GM23338 (cell line): ENCODE measurements at regions not wholly inside any gene's neighbourhood (a gene's known extent, or its start where the extent isn't known, plus 50 kb on each side); places are given as distances from the start of the nearest gene placed in this dataset.

ENCODE experiments used
- ATAC-seq: fragments of 200-7000 bp; cut with Tn5 transposase; 3 replicates; pipeline ENCODE4 v1.9.1; 2020
- DNase-seq: peaks from one replicate; pipeline ENCODE4 v3.0.0-alpha.2; 2015; ENCODE audit warnings: low spot score
- H2AFZ ChIP-seq: fragments of 200-600 bp; sonication (generic); 2 replicates; pipeline ENCODE4 v1.8.0; 2016; ENCODE audit warnings: antibody characterized with exemption, mild to moderate bottlenecking, moderate library complexity
- H3F3A ChIP-seq: fragments of 200-600 bp; sonication (generic); replicated peaks from 2 replicates; pipeline ENCODE4 v1.8.0; 2017; ENCODE audit warnings: antibody characterized with exemption, mixed run types, low read depth
- H3K27ac ChIP-seq: fragments of 200-600 bp; sonication (generic); 2 replicates; pipeline ENCODE4 v1.6.1; 2016; ENCODE audit warnings: low read depth
- H3K27me3 ChIP-seq: fragments of 200-600 bp; sonication (generic); 2 replicates; pipeline ENCODE4 v1.8.0; 2016; ENCODE audit warnings: mild to moderate bottlenecking, mixed run types, moderate library complexity; ENCODE audit not compliant: insufficient read depth
- H3K36me3 ChIP-seq: fragments of 200-600 bp; sonication (generic); 2 replicates; pipeline ENCODE4 v1.8.0; 2016; ENCODE audit warnings: mild to moderate bottlenecking; ENCODE audit not compliant: insufficient read depth
- H3K4me1 ChIP-seq: fragments of 200-600 bp; sonication (generic); 2 replicates; pipeline ENCODE4 v1.8.0; 2016; ENCODE audit warnings: mild to moderate bottlenecking, moderate library complexity; ENCODE audit not compliant: insufficient read depth
- H3K4me2 ChIP-seq: fragments of 200-600 bp; sonication (generic); 2 replicates; pipeline ENCODE4 v1.7.1; 2017; ENCODE audit warnings: mixed run types
- H3K4me3 ChIP-seq: fragments of 200-600 bp; sonication (generic); 2 replicates; pipeline ENCODE4 v1.6.1; 2016; ENCODE audit warnings: mixed run types
- H3K79me2 ChIP-seq: fragments of 200-600 bp; sonication (generic); replicated peaks from 2 replicates; pipeline ENCODE4 v1.8.0; 2017; ENCODE audit warnings: mild to moderate bottlenecking; ENCODE audit not compliant: insufficient read depth
- H3K9me2 ChIP-seq: fragments of 200-600 bp; sonication (generic); 2 replicates; pipeline ENCODE4 v1.8.0; 2017; ENCODE audit not compliant: insufficient read depth
- H4K20me1 ChIP-seq: fragments of 200-600 bp; sonication (generic); replicated peaks from 2 replicates; pipeline ENCODE4 v1.8.0; 2017; ENCODE audit warnings: mild to moderate bottlenecking; ENCODE audit not compliant: insufficient read depth
- H3K27ac Mint-ChIP-seq: 2 replicates; pipeline ENCODE4 v1.8.0; 2020; ENCODE audit warnings: inconsistent platforms, mild to moderate bottlenecking, moderate library complexity, mixed read lengths
- H3K27me3 Mint-ChIP-seq: 3 replicates; pipeline ENCODE4 v1.8.0; 2022; ENCODE audit warnings: low read depth, mild to moderate bottlenecking, moderate library complexity, mixed read lengths, inconsistent platforms; ENCODE audit not compliant: insufficient read depth, poor library complexity
- H3K36me3 Mint-ChIP-seq: 3 replicates; pipeline ENCODE4 v1.8.0; 2021; ENCODE audit warnings: low read depth, mild to moderate bottlenecking, inconsistent platforms, moderate library complexity, mixed read lengths
- H3K4me1 Mint-ChIP-seq: 3 replicates; pipeline ENCODE4 v1.8.0; 2020; ENCODE audit warnings: mild to moderate bottlenecking, inconsistent platforms, mixed read lengths
- H3K4me3 Mint-ChIP-seq: 3 replicates; pipeline ENCODE4 v1.8.0; 2021; ENCODE audit warnings: moderate library complexity, mild to moderate bottlenecking, inconsistent platforms, mixed read lengths
- H3K9me3 Mint-ChIP-seq: 3 replicates; pipeline ENCODE4 v1.8.0; 2020; ENCODE audit warnings: moderate library complexity, mild to moderate bottlenecking, inconsistent platforms, mixed read lengths
- CTCF ChIP-seq, 2 experiments: fragments of 200-600 bp in 1 of 2; sonication (generic) in 1 of 2; conservative IDR thresholded peaks; 2 replicates each; pipeline versions ENCODE4 v1.5.1 to v1.6.1; 2016 to 2017; ENCODE audit warnings: antibody characterized with exemption in 2 of 2, low read depth in 2 of 2, mild to moderate bottlenecking in 2 of 2, moderate library complexity in 1 of 2
- JUNB ChIP-seq: IDR thresholded peaks from one replicate; pipeline ENCODE4 v1.6.1; 2016; ENCODE audit warnings: antibody characterized with exemption; ENCODE audit not compliant: unreplicated experiment
- ZNF331 ChIP-seq: fragments of 250-450 bp; sonication (Bioruptor Pico); IDR thresholded peaks from 2 replicates; pipeline ENCODE4 v1.5.0; 2020; ENCODE audit warnings: low read depth, mild to moderate bottlenecking, moderate library complexity
- TF ChIP-seq, protein P1 (sequence below): fragments of 250-450 bp; sonication (Bioruptor Pico); IDR thresholded peaks from 2 replicates; pipeline ENCODE4 v1.5.0; 2020; ENCODE audit warnings: mild to moderate bottlenecking, moderate library complexity
- TF ChIP-seq, protein P2 (sequence below): IDR thresholded peaks from 2 replicates; pipeline ENCODE4 v1.6.1; 2016; ENCODE audit warnings: antibody characterized with exemption

DNA sequence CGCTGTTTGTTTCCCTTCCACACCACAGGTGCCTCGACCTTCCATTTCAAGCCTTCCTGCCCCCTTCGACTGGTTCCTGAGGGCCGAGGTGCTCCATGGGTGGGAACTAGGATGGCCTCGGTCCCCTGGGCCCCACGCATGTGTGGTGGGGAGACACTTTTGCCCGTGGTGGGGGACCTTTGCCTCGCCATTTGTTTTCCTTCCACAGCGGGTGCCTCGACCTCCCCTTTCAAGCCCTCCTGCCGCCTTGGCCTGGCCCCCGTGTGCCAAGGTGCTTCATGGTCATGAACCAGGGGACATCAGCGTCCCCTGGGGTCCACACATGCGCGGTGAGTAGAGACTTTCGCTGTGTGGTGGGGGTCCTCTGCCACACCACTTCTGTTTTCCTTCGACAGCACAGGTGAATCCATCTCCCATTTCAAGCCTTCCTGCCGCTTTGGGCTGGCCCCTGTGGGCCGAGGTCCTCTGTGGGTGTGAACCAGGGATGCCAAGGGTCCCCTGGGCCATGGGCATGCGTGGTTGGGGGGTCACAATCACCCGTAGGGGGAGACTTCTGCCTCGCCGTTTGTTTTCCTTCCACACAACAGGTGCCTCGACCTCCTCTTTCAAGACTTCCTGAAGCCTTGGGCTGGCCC, 364.4 kb downstream of the ALG10 start (continued):
- TF ChIP-seq, protein P1, sequence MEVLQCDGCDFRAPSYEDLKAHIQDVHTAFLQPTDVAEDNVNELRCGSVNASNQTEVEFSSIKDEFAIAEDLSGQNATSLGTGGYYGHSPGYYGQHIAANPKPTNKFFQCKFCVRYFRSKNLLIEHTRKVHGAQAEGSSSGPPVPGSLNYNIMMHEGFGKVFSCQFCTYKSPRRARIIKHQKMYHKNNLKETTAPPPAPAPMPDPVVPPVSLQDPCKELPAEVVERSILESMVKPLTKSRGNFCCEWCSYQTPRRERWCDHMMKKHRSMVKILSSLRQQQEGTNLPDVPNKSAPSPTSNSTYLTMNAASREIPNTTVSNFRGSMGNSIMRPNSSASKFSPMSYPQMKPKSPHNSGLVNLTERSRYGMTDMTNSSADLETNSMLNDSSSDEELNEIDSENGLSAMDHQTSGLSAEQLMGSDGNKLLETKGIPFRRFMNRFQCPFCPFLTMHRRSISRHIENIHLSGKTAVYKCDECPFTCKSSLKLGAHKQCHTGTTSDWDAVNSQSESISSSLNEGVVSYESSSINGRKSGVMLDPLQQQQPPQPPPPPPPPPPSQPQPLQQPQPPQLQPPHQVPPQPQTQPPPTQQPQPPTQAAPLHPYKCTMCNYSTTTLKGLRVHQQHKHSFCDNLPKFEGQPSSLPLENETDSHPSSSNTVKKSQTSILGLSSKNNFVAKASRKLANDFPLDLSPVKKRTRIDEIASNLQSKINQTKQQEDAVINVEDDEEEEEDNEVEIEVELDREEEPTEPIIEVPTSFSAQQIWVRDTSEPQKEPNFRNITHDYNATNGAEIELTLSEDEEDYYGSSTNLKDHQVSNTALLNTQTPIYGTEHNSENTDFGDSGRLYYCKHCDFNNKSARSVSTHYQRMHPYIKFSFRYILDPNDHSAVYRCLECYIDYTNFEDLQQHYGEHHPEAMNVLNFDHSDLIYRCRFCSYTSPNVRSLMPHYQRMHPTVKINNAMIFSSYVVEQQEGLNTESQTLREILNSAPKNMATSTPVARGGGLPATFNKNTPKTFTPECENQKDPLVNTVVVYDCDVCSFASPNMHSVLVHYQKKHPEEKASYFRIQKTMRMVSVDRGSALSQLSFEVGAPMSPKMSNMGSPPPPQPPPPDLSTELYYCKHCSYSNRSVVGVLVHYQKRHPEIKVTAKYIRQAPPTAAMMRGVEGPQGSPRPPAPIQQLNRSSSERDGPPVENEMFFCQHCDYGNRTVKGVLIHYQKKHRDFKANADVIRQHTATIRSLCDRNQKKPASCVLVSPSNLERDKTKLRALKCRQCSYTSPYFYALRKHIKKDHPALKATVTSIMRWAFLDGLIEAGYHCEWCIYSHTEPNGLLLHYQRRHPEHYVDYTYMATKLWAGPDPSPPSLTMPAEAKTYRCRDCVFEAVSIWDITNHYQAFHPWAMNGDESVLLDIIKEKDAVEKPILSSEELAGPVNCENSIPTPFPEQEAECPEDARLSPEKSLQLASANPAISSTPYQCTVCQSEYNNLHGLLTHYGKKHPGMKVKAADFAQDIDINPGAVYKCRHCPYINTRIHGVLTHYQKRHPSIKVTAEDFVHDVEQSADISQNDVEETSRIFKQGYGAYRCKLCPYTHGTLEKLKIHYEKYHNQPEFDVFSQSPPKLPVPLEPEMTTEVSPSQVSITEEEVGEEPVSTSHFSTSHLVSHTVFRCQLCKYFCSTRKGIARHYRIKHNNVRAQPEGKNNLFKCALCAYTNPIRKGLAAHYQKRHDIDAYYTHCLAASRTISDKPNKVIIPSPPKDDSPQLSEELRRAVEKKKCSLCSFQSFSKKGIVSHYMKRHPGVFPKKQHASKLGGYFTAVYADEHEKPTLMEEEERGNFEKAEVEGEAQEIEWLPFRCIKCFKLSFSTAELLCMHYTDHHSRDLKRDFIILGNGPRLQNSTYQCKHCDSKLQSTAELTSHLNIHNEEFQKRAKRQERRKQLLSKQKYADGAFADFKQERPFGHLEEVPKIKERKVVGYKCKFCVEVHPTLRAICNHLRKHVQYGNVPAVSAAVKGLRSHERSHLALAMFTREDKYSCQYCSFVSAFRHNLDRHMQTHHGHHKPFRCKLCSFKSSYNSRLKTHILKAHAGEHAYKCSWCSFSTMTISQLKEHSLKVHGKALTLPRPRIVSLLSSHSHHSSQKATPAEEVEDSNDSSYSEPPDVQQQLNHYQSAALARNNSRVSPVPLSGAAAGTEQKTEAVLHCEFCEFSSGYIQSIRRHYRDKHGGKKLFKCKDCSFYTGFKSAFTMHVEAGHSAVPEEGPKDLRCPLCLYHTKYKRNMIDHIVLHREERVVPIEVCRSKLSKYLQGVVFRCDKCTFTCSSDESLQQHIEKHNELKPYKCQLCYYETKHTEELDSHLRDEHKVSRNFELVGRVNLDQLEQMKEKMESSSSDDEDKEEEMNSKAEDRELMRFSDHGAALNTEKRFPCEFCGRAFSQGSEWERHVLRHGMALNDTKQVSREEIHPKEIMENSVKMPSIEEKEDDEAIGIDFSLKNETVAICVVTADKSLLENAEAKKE: no peak
- no peak for TF ChIP-seq CTCF (conservative IDR thresholded peaks at IDR 0.05; ENCODE audit: low read depth in 2 of 2)

DNA sequence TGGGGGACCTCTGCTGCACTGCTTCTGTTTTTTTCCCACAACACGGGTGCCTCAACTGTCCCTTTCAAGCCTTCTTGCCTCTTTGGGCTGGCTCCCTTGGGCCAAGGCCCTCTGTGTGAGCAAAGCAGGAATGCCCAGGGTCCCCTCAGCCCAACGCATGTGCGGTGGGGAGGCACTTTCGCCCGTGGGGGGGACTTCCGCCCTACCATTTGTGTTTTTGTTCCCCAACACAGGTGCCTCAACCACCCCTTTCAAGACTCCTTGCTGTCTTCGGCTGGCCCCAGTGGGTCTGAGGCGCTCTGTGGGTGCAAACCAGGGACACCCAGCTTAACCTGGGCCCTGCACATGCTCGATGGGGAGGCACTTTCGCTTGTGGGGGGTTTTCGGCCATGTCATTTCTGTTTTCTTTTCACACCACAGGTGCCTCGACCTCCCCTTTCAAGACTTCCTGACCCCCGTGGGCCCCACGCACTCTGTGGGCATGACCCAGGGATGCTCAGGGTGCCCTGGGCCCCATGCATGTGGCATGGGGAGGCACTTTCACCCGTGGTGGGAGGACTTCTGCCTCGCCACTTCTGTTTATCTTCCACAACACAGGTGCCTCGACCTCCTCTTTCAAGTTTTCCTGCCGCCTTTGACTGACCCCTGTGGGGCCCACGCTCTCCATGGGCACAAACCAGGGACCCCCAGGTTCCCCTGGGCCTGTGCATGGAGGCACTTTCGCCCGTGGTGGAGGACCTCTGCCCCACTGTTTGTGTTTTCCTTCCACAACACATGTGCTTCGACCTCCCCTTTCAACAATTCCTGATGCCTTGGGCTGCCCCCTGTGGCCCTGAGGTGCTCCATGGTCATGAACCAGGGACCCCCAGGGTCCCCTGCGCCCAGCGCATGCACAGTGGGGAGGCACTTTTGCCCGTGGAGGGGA, 365.7 kb downstream of the ALG10 start:
- Histone ChIP-seq H4K20me1 (no peaks in the 10 kb centered on the region), H2AFZ (no peak overlapping the region), H3F3A (no peaks in the 10 kb centered on the region), H3K4me2 (no peak overlapping the region), H3K9me2 (no peaks in the 10 kb centered on the region), H3K36me3 (no peaks in the 10 kb centered on the region), H3K27ac (no peak overlapping the region), H3K4me3 (no peak overlapping the region), H3K27me3 (no peaks in the 10 kb centered on the region), H3K4me1 (no peaks in the 10 kb centered on the region), H3K79me2 (no peaks in the 10 kb centered on the region)
- no peak for DNase-seq
- Mint-ChIP-seq H3K27ac (no peak overlapping the region), H3K9me3 (peaks cover 99% of the 10 kb centered on the region), H3K4me3 (no peak overlapping the region), H3K27me3 (peaks cover 7% of the 10 kb centered on the region), H3K4me1 (no peaks in the 10 kb centered on the region), H3K36me3 (peaks cover 31% of the 10 kb centered on the region)
- no peak for ATAC-seq
- TF ChIP-seq CTCF (conservative IDR thresholded peaks at IDR 0.05; ENCODE audit: low read depth in 2 of 2) (no peak), ZNF331 (no peak), JUNB (no peak)
- TF ChIP-seq, protein P2, sequence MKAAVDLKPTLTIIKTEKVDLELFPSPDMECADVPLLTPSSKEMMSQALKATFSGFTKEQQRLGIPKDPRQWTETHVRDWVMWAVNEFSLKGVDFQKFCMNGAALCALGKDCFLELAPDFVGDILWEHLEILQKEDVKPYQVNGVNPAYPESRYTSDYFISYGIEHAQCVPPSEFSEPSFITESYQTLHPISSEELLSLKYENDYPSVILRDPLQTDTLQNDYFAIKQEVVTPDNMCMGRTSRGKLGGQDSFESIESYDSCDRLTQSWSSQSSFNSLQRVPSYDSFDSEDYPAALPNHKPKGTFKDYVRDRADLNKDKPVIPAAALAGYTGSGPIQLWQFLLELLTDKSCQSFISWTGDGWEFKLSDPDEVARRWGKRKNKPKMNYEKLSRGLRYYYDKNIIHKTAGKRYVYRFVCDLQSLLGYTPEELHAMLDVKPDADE: no peak
